Left ventricle myocardium superior (tissue), 1 donor: ENCODE measurements at regions not wholly inside any gene's neighbourhood (a gene's known extent, or its start where the extent isn't known, plus 50 kb on each side); places are given as distances from the start of the nearest gene placed in this dataset.

ENCODE experiments used
- ATAC-seq: fragments of 200-7000 bp; cut with Tn5 transposase; one replicate; pipeline ENCODE4 v1.9.1; 2020; ENCODE audit warnings: mild to moderate bottlenecking, moderate library complexity
- DNase-seq: peaks from one replicate; pipeline ENCODE4 v3.0.0-alpha.2; 2020
- intact Hi-C: fragments of 100-400 bp; cut with micrococcal nuclease; formaldehyde crosslinking; loops from one replicate; pipeline ENCODE4 v1.11.0; 2022
- donor health status: DM: no; HTN: yes; CAD: no; lungs with severe emphysema.

DNA sequence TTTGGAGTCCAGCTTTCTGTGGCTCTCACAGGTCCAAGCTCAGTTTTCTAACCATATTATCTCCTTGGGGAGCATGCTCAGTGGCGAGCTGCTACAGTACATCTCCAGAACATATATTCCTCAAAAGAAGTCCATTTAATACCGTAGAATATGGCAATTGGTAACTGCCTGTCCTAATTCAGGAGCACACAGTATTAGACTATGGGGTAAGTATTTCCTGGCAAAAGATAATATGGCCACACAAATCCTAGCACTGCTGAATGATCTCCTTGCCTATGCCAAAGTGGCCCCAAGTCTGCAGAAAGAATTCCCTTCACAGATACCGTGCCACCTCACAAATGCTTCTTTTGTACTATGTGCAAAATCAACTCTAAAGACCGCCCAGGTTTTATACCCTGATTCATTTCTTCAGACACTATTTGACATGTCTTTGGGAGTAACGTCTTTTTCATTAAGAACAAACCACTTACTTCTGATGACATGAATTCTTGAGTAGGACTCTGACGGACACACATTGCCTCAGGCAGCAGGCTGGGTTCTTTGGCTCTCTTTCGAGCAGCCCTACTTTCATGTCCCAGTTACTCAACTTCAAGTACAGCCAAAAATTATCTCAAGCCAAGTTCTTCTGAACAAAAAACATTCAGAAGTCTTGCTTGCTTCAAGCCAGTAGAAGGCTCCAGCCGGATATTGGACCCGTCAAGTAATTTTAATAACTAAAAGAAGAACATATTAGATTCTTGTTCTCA, 368.3 kb upstream of the DCBLD2 start:
- peak; percentile 52 for DNase-seq
- intact Hi-C loops: no loop called here
- peak; percentile 98 for ATAC-seq

DNA sequence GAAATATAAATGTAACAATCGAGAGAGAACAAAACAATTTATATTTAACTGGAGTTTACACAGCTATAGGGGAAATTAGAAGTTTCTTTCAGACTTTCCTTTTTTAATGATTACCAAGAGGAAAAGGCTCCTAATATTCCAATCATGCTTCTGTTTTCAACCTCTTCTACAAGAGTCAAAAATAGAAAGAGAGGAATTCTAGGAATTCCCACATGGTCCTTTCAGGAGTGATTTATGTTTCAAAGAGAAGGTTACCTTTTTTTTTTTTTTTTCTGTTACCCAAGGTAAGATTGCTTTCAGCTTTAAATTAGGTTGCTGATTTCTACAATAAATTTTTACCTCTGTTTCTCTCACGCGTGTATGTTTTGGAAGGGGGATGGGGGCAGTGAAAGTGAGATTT, 355.3 kb upstream of the DCBLD2 start:
- no peak for DNase-seq
- ATAC-seq: no peak
- intact Hi-C loops: no loop called here

DNA sequence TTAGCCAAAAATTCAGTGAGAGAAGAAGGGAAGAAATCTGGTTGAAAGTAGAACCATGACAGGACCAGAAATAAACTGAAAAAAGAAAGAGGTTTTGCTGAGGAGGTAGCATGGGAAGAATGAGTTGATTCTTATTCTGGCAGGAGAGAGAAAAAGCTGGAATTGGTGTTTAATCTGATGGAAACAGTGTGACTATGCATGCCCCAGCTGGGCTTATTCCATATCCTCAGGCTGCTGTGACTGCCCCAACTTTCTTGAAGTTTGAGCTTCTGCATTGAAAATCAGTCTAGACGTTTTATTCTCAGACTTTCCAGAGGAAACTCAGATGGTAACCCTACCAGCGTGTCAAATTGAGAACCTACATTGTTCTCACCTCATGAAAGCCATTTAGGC, 352.5 kb upstream of the DCBLD2 start:
- intact Hi-C loops: no loop called here
- no peak for ATAC-seq

DNA sequence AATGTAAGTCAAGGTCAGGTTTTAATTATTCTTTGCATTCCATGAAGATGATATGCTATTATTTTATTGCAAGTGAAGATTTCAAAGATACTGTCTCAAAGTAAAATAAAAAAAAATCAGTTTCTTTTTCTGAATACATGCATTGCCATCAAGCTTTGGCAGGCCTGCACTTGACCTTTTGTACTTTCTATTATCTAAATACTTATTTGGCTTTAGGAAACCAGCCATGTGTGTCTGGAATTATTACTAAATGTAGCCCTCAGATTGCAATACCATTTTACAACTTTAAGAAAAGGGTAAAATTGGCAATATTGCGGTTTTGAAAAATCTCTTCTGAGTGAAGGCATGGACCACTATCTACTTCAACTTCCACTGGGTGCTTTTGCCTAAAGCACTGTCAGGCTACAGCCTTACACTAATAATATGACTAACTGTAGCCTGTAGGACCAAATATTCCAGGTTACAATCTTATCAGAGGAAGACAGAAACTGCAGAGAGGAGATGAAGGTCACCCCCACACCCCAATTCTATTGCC, 349.4 kb upstream of the DCBLD2 start:
- DNase-seq (peak; percentile 23), ATAC-seq (peak; percentile 66)
- intact Hi-C loops: no loop called here

More for the DNA sequence above, 352.5 kb upstream of the DCBLD2 start:
- DNase-seq: no peak

DNA sequence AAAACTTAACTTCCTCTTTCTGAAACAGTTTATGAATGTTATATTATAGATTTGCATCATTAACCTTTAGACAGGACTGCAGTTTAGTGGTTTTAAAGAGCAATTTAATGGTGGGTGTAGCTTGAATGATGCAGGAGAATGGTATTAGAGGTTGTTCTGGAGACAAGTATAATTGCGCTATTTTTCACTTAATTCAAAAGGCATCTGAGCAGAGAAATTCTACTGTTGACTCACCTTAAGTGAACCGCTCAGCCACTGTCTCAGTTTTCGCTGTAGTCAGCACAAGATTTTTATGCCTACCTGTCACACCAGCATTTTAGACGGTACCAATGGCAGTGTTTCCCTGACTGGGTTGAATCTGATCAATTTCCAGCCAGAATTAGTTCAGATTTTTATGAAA, 348.8 kb upstream of the DCBLD2 start:
- intact Hi-C loops: no loop called here
- ATAC-seq (no peak), DNase-seq (no peak)

DNA sequence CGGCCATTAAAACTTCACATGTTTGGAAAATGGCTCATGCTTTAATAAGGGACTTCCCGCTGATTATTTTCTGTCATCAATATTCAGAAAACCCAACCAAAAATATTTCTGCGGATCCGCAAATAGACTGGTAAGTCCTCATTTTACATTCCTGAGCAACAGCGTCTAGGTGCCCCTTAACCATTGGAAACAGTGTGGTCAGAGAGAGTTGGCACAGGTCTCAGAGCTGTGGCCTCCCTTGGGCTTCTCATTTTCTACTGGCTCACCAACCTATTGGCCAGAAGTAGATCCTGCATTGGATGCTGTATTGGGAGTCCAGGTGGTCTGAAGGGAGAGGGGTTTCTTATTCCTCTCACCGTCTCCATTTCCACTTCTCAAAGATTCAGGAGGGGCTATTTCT, 348.1 kb upstream of the DCBLD2 start:
- ATAC-seq: no peak
- intact Hi-C loops: no loop called here
- no peak for DNase-seq

DNA sequence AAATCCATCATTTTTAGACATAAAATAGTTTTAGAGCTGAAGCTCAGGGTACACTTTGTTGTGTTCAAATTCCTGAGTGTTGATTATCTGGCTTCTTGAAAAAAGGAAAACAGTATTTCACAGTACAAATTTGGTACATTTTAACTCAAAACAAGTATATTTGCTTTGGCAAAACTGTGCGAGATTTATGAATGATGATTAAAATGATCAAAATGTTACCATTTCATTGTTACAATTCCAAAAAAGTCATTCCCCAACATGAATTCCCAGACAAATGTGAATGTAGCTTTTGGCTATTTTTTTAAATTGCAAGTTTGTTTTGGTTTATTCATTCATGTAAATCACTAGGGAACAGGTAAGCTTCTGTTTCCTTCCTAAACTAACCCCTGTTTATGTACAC, 347.4 kb upstream of the DCBLD2 start:
- intact Hi-C loops: no loop called here
- ATAC-seq (peak; percentile 72), DNase-seq (no peak)

DNA sequence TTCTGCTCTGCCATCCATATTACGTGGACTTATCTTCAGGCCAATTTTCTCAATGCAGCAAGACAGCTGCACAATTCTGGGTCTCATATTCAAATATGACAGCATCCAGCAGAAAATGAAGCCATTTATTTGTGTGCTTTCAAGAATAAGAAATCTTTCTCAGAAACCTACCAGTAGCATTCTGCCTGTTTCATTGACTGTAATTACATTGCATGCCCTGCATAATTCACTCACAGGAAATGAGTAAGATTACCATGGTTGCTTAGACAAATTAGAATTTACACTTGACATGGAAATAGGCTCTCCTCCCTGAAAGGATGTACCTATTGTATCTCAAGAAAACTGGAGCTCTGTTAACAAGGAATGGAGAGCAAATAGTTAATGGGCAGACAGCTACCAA, 346.6 kb upstream of the DCBLD2 start:
- ATAC-seq (no peak), DNase-seq (no peak)
- intact Hi-C loops: no loop called here

DNA sequence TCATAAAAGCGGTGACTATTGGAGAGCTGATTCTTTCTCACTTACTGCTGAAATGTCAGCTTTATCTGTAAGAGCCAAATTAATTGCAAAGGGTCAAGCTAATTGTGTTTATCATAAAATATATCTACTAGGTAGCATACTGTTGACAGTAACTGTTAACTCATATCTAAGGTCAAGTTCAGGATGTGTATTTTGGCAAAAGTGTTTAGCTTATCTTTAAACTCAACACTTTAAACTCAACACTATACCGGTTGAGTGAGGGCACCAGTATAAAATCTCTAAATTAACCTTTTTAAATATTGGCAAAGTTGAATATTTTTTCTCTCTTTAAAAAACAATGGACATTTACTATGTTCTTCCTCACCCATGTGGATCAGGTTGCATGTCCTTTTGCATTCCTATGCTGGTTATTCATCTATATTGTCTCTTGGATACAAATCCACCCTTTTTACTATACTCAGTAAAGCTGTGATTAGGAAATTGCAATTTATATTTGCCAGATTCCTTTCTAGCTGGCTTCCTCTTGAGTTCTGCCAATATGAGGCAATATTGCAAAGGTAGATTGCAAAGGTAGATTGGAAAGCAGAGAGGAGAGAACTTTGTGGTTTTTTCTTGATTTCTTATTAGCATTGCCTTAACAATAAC, 344.6 kb upstream of the DCBLD2 start:
- intact Hi-C loops: no loop called here
- DNase-seq (no peak), ATAC-seq (no peak)

DNA sequence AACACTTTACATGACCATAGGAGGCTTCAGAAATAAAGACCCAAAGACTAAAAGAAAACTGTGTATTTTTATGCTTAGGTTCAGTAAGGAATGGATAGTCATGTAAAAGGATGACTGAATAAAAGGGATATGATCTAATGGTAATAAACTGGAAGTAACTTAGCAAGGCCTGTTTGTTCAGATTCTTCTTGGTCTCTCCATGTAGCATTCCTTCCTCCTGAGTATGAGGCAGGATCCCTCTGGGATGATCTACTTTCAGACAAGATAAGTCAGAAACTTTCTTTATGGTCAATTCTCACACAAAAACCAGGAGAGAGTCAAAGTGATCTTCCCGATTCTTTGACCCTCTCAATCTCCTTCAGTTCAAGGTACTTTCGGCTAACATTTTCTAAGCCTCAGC, 340.8 kb upstream of the DCBLD2 start:
- no peak for DNase-seq
- no peak for ATAC-seq
- intact Hi-C loops: no loop called here

DNA sequence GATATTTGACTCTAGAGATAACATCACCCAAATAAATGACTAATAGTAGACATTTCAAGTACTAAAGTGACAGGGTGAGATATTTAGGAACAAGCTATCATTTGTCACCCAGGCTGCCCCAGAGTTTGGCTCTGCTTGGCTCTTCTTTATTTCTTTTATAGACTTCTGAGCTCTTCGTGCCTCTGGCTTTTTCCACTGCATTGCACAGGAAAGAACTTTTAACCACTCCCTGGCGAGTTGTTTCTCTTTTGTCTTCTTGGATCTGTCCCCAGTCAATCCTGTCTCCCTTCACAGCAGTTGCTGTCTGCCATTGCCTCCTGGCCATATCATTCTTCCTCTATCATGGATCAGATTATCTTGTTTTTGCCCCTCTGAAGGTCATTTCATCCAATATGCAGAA, 339.2 kb upstream of the DCBLD2 start:
- intact Hi-C loops: no loop called here
- DNase-seq: no peak
- peak; percentile 43 for ATAC-seq

DNA sequence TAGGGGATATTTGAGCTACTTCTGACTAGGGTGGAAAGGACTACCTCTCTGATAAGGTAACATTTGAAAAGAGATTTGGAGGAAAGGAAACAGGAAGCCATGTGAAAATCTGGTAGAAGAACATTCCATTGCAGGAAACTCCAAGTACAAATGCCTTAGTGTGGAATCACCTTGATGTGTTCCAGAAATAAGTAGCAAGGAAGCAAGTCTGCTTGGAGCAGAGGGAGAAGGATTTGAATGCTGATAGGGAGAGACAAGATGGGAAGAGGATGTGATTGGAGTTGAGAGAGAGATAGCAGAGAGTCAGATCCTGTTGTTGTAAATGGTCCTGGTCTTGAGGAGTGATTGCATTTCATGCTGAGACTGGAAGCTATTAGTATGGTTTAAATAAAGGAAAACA, 335.1 kb upstream of the DCBLD2 start:
- DNase-seq (no peak), ATAC-seq (no peak)
- intact Hi-C loops: no loop called here

DNA sequence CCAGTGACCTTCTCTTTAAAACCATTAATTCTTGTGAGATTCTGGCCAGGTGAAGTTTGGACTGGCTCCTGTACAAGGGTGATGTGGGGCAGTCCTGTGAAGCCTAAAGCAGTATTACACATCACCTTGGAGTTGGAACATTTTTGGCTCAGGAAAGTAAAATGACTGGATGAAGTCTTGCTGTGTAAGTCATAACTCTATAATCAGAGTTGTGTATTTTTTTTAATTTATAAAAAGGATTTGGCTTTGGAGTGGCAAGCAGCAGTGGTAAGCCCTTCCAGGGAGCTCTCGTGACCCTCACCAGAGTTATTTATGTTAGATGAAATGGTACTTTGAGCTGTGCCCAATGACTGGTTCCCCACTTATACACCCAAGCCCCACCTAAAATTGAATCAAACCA, 331.2 kb upstream of the DCBLD2 start:
- ATAC-seq (no peak), DNase-seq (no peak)
- intact Hi-C loops: no loop called here

DNA sequence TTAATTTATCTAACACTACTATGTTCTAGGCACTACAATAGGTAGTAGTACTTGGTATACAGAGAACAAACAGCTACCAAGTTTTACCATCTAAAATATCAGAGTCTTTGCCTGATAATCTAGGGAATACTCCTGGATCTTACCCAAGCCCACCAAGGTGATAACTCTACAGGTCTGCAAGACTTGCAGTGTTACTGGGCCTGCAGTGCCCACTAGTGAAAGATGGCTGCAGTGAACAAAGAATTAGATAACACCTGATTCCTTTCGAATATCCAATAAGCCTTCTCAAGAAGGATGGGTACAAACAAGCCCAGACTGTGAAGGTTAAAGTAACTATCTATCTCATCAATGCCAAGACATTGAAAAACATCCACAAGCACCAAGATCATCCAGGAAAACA, 317.0 kb upstream of the DCBLD2 start:
- DNase-seq: no peak
- intact Hi-C loops: no loop called here

DNA sequence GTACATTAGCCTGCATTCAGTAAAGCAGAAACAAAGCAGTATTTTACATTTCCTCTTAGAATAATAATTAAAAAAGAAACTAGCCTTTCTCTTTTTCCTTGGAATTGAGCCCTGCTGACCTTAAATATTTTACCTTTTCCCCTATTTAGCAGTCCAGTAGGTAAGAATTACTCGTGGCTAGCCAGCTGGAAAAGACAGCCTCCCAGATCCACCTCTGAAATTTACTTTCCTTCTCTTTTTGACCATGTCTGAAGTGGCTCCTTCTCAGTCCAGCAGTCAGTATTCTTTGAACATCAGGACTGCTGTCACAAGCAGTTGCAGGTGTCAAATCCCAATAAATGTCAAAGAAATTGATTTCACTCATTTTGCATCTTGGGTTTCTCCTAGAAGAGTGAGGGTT, 311.5 kb upstream of the DCBLD2 start:
- no peak for ATAC-seq

More for the DNA sequence above, 317.0 kb upstream of the DCBLD2 start:
- ATAC-seq: no peak

DNA sequence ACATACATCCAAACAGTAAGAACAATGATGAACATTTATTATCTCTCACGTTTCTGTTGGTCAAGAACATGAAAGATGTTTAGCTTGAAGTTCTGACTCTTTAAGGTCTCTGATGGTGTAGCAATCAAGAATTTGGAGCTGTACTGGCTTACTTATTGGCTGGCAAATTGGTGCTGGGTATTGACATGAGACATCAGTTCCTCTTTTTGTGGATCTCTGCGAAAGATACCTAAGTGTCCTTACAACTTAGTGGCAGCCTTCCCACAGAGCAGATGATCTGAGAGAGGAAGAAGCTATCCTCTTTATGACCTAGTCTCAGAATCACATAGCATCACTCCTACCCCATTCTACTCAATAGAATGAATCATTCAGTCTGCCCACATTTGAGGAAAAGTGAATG, 309.8 kb upstream of the DCBLD2 start:
- intact Hi-C loops: no loop called here
- ATAC-seq: no peak
- no peak for DNase-seq

More for the DNA sequence above, 311.5 kb upstream of the DCBLD2 start:
- DNase-seq: no peak
- intact Hi-C loops: no loop called here

DNA sequence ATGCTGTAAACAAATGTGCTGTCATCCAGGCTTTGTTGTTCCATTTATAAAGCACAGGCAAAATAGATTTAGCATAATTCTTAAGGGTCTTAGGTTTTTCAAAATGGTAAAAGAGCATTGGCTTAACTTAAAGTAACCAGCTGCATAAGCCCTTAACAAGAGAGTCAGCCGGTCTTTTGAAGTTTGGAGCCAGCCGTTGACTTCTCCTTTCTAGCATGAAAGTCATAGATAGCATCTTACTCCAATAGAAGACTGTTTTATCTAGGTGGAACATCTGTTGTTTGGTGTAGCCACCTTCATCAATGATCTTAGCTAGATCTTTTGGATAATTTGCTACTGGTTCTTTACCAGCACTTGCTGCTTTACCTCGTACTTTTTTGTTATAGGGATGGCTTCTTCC, 297.5 kb upstream of the DCBLD2 start:
- DNase-seq (no peak), ATAC-seq (no peak)
- intact Hi-C loops: no loop called here

DNA sequence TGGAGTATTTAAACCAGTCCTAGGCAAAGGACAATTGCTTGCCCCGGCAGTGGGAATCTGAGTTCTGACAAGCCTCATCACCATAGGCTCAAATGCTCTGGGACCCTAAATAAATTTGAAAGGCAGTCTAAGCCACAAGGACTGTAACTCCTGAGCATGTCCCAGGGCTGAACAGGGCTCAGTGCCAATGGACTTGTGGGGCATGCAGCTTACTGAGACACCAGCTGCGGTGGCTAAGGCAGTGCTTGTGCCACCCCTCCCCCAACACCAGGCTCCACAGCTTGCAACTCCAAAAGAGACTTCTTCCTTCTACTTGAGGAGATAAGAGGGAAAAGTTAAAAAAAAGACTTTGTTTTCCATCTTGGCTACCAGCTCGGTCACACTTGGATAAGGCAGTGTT, 289.7 kb upstream of the DCBLD2 start:
- intact Hi-C loops: no loop called here
- ATAC-seq: no peak
- no peak for DNase-seq

DNA sequence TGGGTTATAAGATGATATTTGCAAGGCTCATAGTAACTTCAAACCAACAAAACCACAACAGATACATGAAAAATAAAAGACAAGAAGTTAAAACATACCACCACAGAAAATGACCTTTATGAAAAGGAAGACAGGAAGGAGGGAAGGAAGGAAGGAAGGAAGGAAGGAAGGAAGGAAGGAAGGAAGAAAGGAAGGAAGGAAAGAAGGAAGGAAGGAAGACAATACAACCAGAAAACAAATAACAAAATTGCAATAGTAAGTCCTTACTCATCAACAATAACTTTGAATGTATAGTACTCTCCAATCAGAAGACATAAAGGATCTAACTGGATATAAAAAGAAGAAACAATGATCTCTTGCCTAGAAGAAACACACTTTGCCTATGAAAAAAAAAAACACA, 287.4 kb upstream of the DCBLD2 start:
- ATAC-seq: no peak
- intact Hi-C loops: no loop called here
- DNase-seq: no peak

DNA sequence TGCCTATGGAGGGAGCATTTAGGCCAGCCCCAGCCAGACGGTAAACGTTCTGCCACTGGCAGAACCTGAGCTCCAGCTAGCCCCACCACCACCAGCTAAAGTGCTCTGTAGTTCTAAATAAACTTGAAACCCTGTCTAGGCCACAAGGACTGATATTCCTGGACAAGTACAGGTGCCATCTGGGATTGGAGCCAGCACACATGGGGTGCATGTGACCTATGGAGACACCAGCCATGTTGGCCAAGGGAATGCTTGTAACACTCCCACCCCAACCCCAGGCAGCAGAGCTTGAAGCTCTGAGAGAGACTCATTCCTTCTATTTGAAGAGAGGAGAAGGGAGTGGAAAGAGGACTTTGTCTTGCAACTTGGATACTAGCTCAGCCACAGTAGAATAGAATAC, 284.5 kb upstream of the DCBLD2 start:
- DNase-seq: no peak
- intact Hi-C loops: no loop called here
- no peak for ATAC-seq
